H1 (cell line): ENCODE measurements at regions not wholly inside any gene's neighbourhood (a gene's known extent, or its start where the extent isn't known, plus 50 kb on each side); places are given as distances from the start of the nearest gene placed in this dataset.

ENCODE experiments used
- CTCF ChIA-PET: fragments of 300-600 bp; sonication (Branson Sonifier 250); formaldehyde crosslinking; loops from one replicate; lab custom pipeline; 2021; ENCODE audit not compliant: partially characterized antibody; lab: Charles Lee
- POLR2A ChIA-PET: fragments of 300-600 bp; sonication (Branson Sonifier 250); formaldehyde crosslinking; loops from one replicate; lab custom pipeline; 2021; ENCODE audit warnings: inconsistent platforms; ENCODE audit not compliant: partially characterized antibody; lab: Charles Lee
- DNase-seq, 2 experiments: peaks; one replicate each; pipeline versions ENCODE4 v3.0.0 to v3.0.0-alpha.2; 2010 to 2022; ENCODE audit warnings: low spot score in 2 of 2, low read depth in 1 of 2, mixed read lengths in 1 of 2
- FAIRE-seq: peaks from 2 replicates; lab custom pipeline; 2011; peaks lifted over from hg19 to GRCh38; lab: Jason Lieb, UNC
- H2AFZ ChIP-seq: 2 replicates; pipeline ENCODE4 v1.8.1; 2012; ENCODE audit warnings: low read length, inconsistent platforms
- H2AK5ac ChIP-seq: 2 replicates; pipeline ENCODE4 v1.6.1; 2013; ENCODE audit warnings: low read depth, low read length
- H2BK120ac ChIP-seq: replicated peaks from 2 replicates; pipeline ENCODE3; 2013; ENCODE audit warnings: low read depth, low read length, inconsistent platforms
- H2BK12ac ChIP-seq: 2 replicates; pipeline ENCODE4 v1.6.1; 2013; ENCODE audit warnings: low read depth, low read length
- H2BK15ac ChIP-seq: 2 replicates; pipeline ENCODE4 v1.6.1; 2013; ENCODE audit warnings: low read length
- H2BK20ac ChIP-seq: 2 replicates; pipeline ENCODE4 v1.6.1; 2013; ENCODE audit warnings: low read length
- H2BK5ac ChIP-seq: 2 replicates; pipeline ENCODE4 v1.6.1; 2013; ENCODE audit warnings: low read depth, low read length
- H3K14ac ChIP-seq: 2 replicates; pipeline ENCODE4 v1.6.1; 2013; ENCODE audit warnings: inconsistent platforms; ENCODE audit not compliant: insufficient read length
- H3K18ac ChIP-seq: 2 replicates; pipeline ENCODE4 v1.6.1; 2013; ENCODE audit warnings: low read length; ENCODE audit errors: extremely low read depth
- H3K23ac ChIP-seq: 2 replicates; pipeline ENCODE4 v1.6.1; 2013; ENCODE audit warnings: inconsistent platforms; ENCODE audit not compliant: insufficient read length
- H3K23me2 ChIP-seq: 2 replicates; pipeline ENCODE4 v1.6.1; 2013; ENCODE audit warnings: low read depth, low read length
- H3K27ac ChIP-seq: 2 replicates; pipeline ENCODE4 v1.6.1; 2011; ENCODE audit warnings: low read depth, low read length, inconsistent platforms
- H3K27me3 ChIP-seq, 4 experiments: replicated peaks in 1 of 4; 1 replicate in 1 of 4; 2 replicates in 3 of 4; pipeline versions ENCODE4 v1.6.1 to v1.8.1; 2011 to 2013; ENCODE audit warnings: low read length in 3 of 4, mild to moderate bottlenecking in 3 of 4, inconsistent platforms in 2 of 4, mixed read lengths in 2 of 4, moderate library complexity in 1 of 4; ENCODE audit not compliant: control insufficient read depth in 3 of 4, insufficient read depth in 3 of 4; ENCODE audit errors: extremely low read depth in 1 of 4
- H3K36me3 ChIP-seq, 4 experiments: 2 replicates each; pipeline versions ENCODE4 v1.6.1 to v1.8.1; 2011 to 2013; ENCODE audit warnings: mild to moderate bottlenecking in 4 of 4, low read length in 3 of 4, moderate library complexity in 2 of 4, control low read depth in 1 of 4, inconsistent platforms in 1 of 4; ENCODE audit not compliant: insufficient read depth in 4 of 4, control insufficient read depth in 2 of 4
- H3K4ac ChIP-seq: replicated peaks from 2 replicates; pipeline ENCODE3; 2013; ENCODE audit warnings: low read length, low read depth, mixed read lengths, inconsistent platforms; ENCODE audit not compliant: insufficient read length
- H3K4me1 ChIP-seq, 4 experiments: replicated peaks in 1 of 4; 1 replicate in 1 of 4; 2 replicates in 3 of 4; pipeline versions ENCODE4 v1.6.1 to v1.8.1; 2011 to 2013; ENCODE audit warnings: low read length in 3 of 4, inconsistent platforms in 2 of 4, mixed read lengths in 1 of 4; ENCODE audit not compliant: insufficient read depth in 4 of 4, control insufficient read depth in 3 of 4
- H3K4me2 ChIP-seq, 2 experiments: 2 replicates each; pipeline versions ENCODE4 v1.6.1 to v1.8.1; 2011 to 2013; ENCODE audit warnings: low read depth in 2 of 2, low read length in 2 of 2, control low read depth in 1 of 2, inconsistent platforms in 1 of 2, mild to moderate bottlenecking in 1 of 2; ENCODE audit not compliant: insufficient read depth in 1 of 2
- H3K4me3 ChIP-seq, 4 experiments: fragments of 200-600, 300-600 bp in 1 of 4; sonication (generic), shearing (Covaris generic), sonication (Bioruptor Twin) in 1 of 4; 2 replicates each; pipeline versions ENCODE4 v1.5.1 to v1.8.1; 2011 to 2016; ENCODE audit warnings: low read length in 4 of 4, low read depth in 3 of 4, control low read depth in 2 of 4, inconsistent platforms in 2 of 4, mild to moderate bottlenecking in 2 of 4, mixed read lengths in 1 of 4, moderate library complexity in 1 of 4; ENCODE audit not compliant: insufficient read depth in 2 of 4; ENCODE audit errors: extremely low read depth in 1 of 4
- H3K56ac ChIP-seq: replicated peaks from 2 replicates; pipeline ENCODE3; 2013; ENCODE audit warnings: low read depth, mild to moderate bottlenecking, mixed read lengths, low read length, inconsistent platforms; ENCODE audit not compliant: insufficient read length
- H3K79me1 ChIP-seq: 2 replicates; pipeline ENCODE4 v1.6.1; 2013; ENCODE audit warnings: low read depth, low read length, control low read depth
- H3K79me2 ChIP-seq, 2 experiments: 2 replicates each; pipeline versions ENCODE4 v1.6.1 to v1.8.1; 2012 to 2013; ENCODE audit warnings: low read length in 2 of 2, mild to moderate bottlenecking in 2 of 2, inconsistent platforms in 1 of 2; ENCODE audit not compliant: insufficient read depth in 2 of 2, control insufficient read depth in 1 of 2
- H3K9ac ChIP-seq, 4 experiments: replicated peaks in 1 of 4; 1 replicate in 1 of 4; 2 replicates in 3 of 4; pipeline versions ENCODE4 v1.6.1 to v1.8.1; 2011 to 2013; ENCODE audit warnings: low read depth in 3 of 4, low read length in 3 of 4, control low read depth in 2 of 4, mild to moderate bottlenecking in 2 of 4, moderate library complexity in 2 of 4, inconsistent platforms in 1 of 4; ENCODE audit errors: extremely low read depth in 1 of 4
- H3K9me3 ChIP-seq, 2 experiments: 2 replicates each; pipeline versions ENCODE4 v1.6.1 to v1.8.1; 2012 to 2013; ENCODE audit warnings: mild to moderate bottlenecking in 2 of 2, moderate library complexity in 2 of 2, control low read depth in 1 of 2, inconsistent platforms in 1 of 2, low read depth in 1 of 2, low read length in 1 of 2, mixed read lengths in 1 of 2; ENCODE audit not compliant: insufficient read depth in 2 of 2
- H4K20me1 ChIP-seq, 2 experiments: replicated peaks in 1 of 2; 2 replicates each; pipeline versions ENCODE3 to v1.8.1; 2011 to 2013; ENCODE audit warnings: inconsistent platforms in 2 of 2, low read length in 2 of 2, mild to moderate bottlenecking in 1 of 2; ENCODE audit not compliant: insufficient read depth in 2 of 2, control insufficient read depth in 1 of 2
- H4K5ac ChIP-seq: 2 replicates; pipeline ENCODE4 v1.6.1; 2013; ENCODE audit warnings: low read length, low read depth, mixed read lengths, inconsistent platforms; ENCODE audit not compliant: insufficient read length
- H4K8ac ChIP-seq: 2 replicates; pipeline ENCODE4 v1.8.0; 2013; ENCODE audit warnings: mild to moderate bottlenecking, moderate library complexity, low read length, inconsistent platforms; ENCODE audit not compliant: insufficient read depth; ENCODE audit errors: extremely low read depth
- H4K91ac ChIP-seq: replicated peaks from 2 replicates; pipeline ENCODE3; 2013; ENCODE audit warnings: low read length, mixed read lengths, inconsistent platforms; ENCODE audit not compliant: insufficient read length
- RBBP5 ChIP-seq: IDR thresholded peaks from 2 replicates; pipeline ENCODE4 v1.7.1; 2012; ENCODE audit warnings: low read depth, mild to moderate bottlenecking, inconsistent platforms, low read length, moderate library complexity, borderline replicate concordance
- WGBS, 2 experiments: shearing (Covaris generic) in 1 of 2; methylation state at CpG; one replicate each; pipeline versions ENCODE4 v1.1.6 to v1.1.7; 2013 to 2015; ENCODE audit warnings: low lambda C conversion rate in 2 of 2, mixed read lengths in 2 of 2, inconsistent platforms in 1 of 2, low coverage in 1 of 2, missing lambda C conversion rate in 1 of 2; ENCODE audit not compliant: insufficient replicate concordance in 2 of 2, insufficient coverage in 1 of 2, insufficient read length in 1 of 2; ENCODE audit errors: extremely low coverage in 1 of 2, missing lambda C conversion rate in 1 of 2; 5-methylcytosine and 5-hydroxymethylcytosine counted together

DNA sequence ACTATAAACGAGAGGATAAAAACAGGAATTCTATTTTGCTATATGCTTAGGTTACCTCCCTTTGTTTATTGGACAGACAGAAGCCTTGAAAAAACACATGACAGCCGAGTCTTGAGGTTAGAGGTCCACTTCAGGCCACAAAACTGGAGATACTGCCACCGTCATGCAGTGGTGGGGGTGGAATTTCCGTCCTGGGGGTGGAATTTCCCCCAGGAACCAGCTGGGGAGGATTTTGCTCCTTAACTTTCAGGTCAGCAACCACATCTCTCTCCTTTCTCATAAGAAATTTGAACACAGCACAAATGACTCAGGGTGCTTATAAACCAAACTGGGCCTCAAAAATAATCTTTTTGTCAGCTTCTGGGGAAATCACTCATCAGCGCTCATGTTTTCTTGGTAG lies 545.8 kb upstream of the ADAMTS9 start:
- Histone ChIP-seq H3K18ac (no peak overlapping the region), H3K9ac (no peak overlapping the region), H2BK5ac (no peak overlapping the region), H3K4me3 (no peak overlapping the region), H3K4me2 (no peak overlapping the region), H3K79me1 (no peaks in the 10 kb centered on the region), H3K23me2 (no peaks in the 10 kb centered on the region), H2BK12ac (no peak overlapping the region), H4K20me1 (no peaks in the 10 kb centered on the region), H4K8ac (no peak overlapping the region), H3K4me1 (no peaks in the 10 kb centered on the region; a peak in 1 of 7 replicates), H3K27me3 (no peaks in the 10 kb centered on the region; a peak in 1 of 7 replicates), H3K4ac (no peak overlapping the region), H3K27ac (no peak overlapping the region), H2AFZ (no peak overlapping the region), H2BK15ac (no peak overlapping the region), H3K23ac (no peak overlapping the region), H2AK5ac (no peak overlapping the region)
- DNase-seq, result no peak
- FAIRE-seq, result no peak
- CTCF ChIA-PET, result interaction anchor here (0.8 to 1.3 kb wide), 2 partner anchors 9 to 703 kb away, joined by 3 to 6 read pairs; no protein-coding TSS in a partner anchor
- no peak for TF ChIP-seq RBBP5
- TF ChIP-seq, all 59 proteins: peak for 0
- H4K5ac ChIP-seq, result no peak overlapping the region
- no peak overlapping the region for H4K91ac ChIP-seq
- POLR2A ChIA-PET, result no interaction called here
- no peak overlapping the region for H3K56ac ChIP-seq
- H2BK20ac ChIP-seq, result no peak overlapping the region
- 93% methylated on average over 5 of the region's 5 CpGs; no CpG with 5 or more reads in 1 of the 2 experiments for WGBS, 2 experiments
- no peaks in the 10 kb centered on the region for H3K79me2 ChIP-seq
- H2BK120ac ChIP-seq, result no peak overlapping the region
- H3K9me3 ChIP-seq, result no peaks in the 10 kb centered on the region
- no peaks in the 10 kb centered on the region for H3K36me3 ChIP-seq
- H3K14ac ChIP-seq, result no peak overlapping the region
